ENCODE measurements at regions not wholly inside any gene's neighbourhood (a gene's known extent, or its start where the extent isn't known, plus 50 kb on each side); places are given as distances from the start of the nearest gene placed in this dataset.

- Histone ChIP-seq H3K36me3 (no peaks in the 10 kb centered on the region), H3K4me1 (no peaks in the 10 kb centered on the region), H3K4me3 (replicated peaks in 1 of 3) (no peak overlapping the region), H3K27me3 (no peaks in the 10 kb centered on the region), H3K9me3 (no peaks in the 10 kb centered on the region), H3K27ac (no peak overlapping the region)
- intact Hi-C loops (cut with DNase I), result no loop called here
- WGBS, 2 donors, result 86 to 88% methylated on average over 11 of the region's 11 CpGs
- DNase-seq, result no peak
- TF ChIP-seq POLR2A (IDR thresholded peaks at IDR 0.05), result no peak
- peak in 2 of 6 experiments; percentile 27 to 38 for TF ChIP-seq CTCF (IDR thresholded peaks at IDR 0.05)
Measured at GRCh38 chr7:110090110-110090820, 1000.7 kb upstream of the LRRN3 start.

DNA sequence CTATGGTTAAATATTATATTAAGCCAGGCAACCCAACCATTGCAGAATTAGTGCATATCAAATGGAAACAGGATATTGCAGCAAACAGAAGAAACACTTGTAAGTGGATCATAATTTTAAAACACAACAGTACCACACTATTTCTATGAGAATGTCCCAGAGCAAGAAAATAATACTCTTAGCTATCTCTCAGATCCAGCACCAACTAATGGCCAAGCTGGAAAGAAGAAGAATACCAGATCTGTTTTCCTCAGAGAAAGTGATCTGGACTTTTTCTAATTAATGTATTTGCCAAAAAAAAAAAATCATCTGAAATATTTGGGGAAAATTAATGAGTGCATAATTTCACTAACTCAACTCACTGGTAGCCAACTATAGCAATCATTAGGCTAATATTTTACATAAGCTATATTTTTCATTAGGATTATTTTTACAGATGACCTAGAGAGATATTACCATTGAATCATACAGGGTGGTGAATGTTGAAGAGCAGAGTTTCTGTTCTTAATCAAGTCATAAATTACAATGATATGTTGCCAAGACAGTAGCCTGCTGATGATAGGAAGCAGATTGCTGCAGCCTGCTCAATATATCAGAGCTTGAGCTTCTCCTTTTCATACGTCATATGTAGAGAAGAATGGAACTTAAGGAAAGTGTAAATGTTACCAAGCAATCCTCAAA lies 995.4 kb upstream of the LRRN3 start:
- intact Hi-C loops (cut with DNase I), result no loop called here
- WGBS, 2 donors, result 74 to 82% methylated on average over 1 of the region's 1 CpG
- TF ChIP-seq CTCF (IDR thresholded peaks at IDR 0.05), result no peak
- TF ChIP-seq POLR2A (IDR thresholded peaks at IDR 0.05), result no peak
- Histone ChIP-seq H3K27me3 (no peaks in the 10 kb centered on the region), H3K9me3 (no peaks in the 10 kb centered on the region), H3K4me1 (no peaks in the 10 kb centered on the region), H3K27ac (no peak overlapping the region), H3K36me3 (no peaks in the 10 kb centered on the region), H3K4me3 (replicated peaks in 1 of 3) (no peak overlapping the region)
- DNase-seq, result no peak

GRCh38 chr7:110104243-110104642 lies 986.7 kb upstream of the LRRN3 start:
- no peak for DNase-seq
- Histone ChIP-seq H3K36me3 (no peaks in the 10 kb centered on the region), H3K27ac (no peak overlapping the region), H3K4me3 (replicated peaks in 1 of 3) (no peak overlapping the region), H3K9me3 (no peaks in the 10 kb centered on the region), H3K4me1 (no peaks in the 10 kb centered on the region), H3K27me3 (no peaks in the 10 kb centered on the region)
- TF ChIP-seq CTCF (IDR thresholded peaks at IDR 0.05), result no peak
- no peak for TF ChIP-seq POLR2A (IDR thresholded peaks at IDR 0.05)
- intact Hi-C loops (cut with DNase I), result no loop called here
- 83 to 92% methylated on average over 5 of the region's 5 CpGs for WGBS, 2 donors

GRCh38 chr7:110105307-110105706 lies 985.6 kb upstream of the LRRN3 start:
- 26 to 37% methylated on average over 7 of the region's 7 CpGs for WGBS, 2 donors
- Histone ChIP-seq H3K4me1 (no peaks in the 10 kb centered on the region), H3K27ac (no peak overlapping the region), H3K9me3 (no peaks in the 10 kb centered on the region), H3K27me3 (no peaks in the 10 kb centered on the region), H3K36me3 (no peaks in the 10 kb centered on the region), H3K4me3 (replicated peaks in 1 of 3) (no peak overlapping the region)
- no peak for DNase-seq
- no peak for TF ChIP-seq CTCF (IDR thresholded peaks at IDR 0.05)
- intact Hi-C loops (cut with DNase I), result no loop called here

- Histone ChIP-seq H3K36me3 (no peaks in the 10 kb centered on the region), H3K4me1 (no peaks in the 10 kb centered on the region), H3K4me3 (replicated peaks in 1 of 3) (no peak overlapping the region), H3K27me3 (no peaks in the 10 kb centered on the region), H3K9me3 (no peaks in the 10 kb centered on the region), H3K27ac (no peak overlapping the region)
- intact Hi-C loops (cut with DNase I), result no loop called here
- no peak for TF ChIP-seq POLR2A (IDR thresholded peaks at IDR 0.05)
- no peak for TF ChIP-seq CTCF (IDR thresholded peaks at IDR 0.05)
- no peak for DNase-seq
Measured at GRCh38 chr7:110105840-110106239, 985.1 kb upstream of the LRRN3 start.

Measured in thyroid gland (tissue), 4 donors.